ENCODE measurements at regions not wholly inside any gene's neighbourhood (a gene's known extent, or its start where the extent isn't known, plus 50 kb on each side); places are given as distances from the start of the nearest gene placed in this dataset.

DNA sequence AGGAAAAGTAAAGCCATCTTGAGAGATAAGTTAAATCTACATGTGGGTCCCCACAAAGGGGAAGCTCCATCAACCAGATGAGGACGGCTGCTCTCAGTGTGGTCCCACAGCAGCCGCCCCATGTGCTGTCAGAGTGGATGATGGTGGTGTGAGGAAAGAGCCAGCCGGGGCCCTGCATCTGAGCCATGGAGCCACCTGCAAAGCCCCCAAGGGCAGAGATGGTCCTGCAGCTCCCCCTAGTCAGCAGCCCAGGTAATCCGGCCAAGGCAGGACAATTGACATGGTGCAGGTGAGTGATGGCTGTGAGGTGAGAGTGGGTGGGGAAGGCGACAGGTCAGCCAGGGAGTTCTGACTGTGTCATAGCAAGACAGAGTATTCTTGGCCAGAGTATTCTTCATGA, 458.8 kb downstream of the ICE1 start:
- TF ChIP-seq FOXK1 (CRISPR knock-in tag; IDR thresholded peaks at IDR 0.05): no peak
- no peak for TF ChIP-seq ZNF263 (CRISPR knock-in tag; IDR thresholded peaks at IDR 0.05; ENCODE audit: low read depth)
- TF ChIP-seq SP1 (CRISPR knock-in tag; conservative IDR thresholded peaks at IDR 0.05): 0 out of 2 replicates have a peak, but pooled peaks have one; percentile 15
- TF ChIP-seq ZNF138 (CRISPR knock-in tag; conservative IDR thresholded peaks at IDR 0.05): no peak
- TF ChIP-seq, protein P1, sequence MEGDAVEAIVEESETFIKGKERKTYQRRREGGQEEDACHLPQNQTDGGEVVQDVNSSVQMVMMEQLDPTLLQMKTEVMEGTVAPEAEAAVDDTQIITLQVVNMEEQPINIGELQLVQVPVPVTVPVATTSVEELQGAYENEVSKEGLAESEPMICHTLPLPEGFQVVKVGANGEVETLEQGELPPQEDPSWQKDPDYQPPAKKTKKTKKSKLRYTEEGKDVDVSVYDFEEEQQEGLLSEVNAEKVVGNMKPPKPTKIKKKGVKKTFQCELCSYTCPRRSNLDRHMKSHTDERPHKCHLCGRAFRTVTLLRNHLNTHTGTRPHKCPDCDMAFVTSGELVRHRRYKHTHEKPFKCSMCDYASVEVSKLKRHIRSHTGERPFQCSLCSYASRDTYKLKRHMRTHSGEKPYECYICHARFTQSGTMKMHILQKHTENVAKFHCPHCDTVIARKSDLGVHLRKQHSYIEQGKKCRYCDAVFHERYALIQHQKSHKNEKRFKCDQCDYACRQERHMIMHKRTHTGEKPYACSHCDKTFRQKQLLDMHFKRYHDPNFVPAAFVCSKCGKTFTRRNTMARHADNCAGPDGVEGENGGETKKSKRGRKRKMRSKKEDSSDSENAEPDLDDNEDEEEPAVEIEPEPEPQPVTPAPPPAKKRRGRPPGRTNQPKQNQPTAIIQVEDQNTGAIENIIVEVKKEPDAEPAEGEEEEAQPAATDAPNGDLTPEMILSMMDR (IDR thresholded peaks at IDR 0.05): no peak
- no peak for TF ChIP-seq TCF7 (CRISPR knock-in tag; IDR thresholded peaks at IDR 0.05; ENCODE audit: low read depth)
- TF ChIP-seq FOXJ3 (CRISPR knock-in tag; IDR thresholded peaks at IDR 0.05; ENCODE audit: borderline replicate concordance): no peak
- TF ChIP-seq ESRRA (CRISPR knock-in tag; IDR thresholded peaks at IDR 0.05; ENCODE audit: borderline replicate concordance): no peak
- TF ChIP-seq, protein P2, sequence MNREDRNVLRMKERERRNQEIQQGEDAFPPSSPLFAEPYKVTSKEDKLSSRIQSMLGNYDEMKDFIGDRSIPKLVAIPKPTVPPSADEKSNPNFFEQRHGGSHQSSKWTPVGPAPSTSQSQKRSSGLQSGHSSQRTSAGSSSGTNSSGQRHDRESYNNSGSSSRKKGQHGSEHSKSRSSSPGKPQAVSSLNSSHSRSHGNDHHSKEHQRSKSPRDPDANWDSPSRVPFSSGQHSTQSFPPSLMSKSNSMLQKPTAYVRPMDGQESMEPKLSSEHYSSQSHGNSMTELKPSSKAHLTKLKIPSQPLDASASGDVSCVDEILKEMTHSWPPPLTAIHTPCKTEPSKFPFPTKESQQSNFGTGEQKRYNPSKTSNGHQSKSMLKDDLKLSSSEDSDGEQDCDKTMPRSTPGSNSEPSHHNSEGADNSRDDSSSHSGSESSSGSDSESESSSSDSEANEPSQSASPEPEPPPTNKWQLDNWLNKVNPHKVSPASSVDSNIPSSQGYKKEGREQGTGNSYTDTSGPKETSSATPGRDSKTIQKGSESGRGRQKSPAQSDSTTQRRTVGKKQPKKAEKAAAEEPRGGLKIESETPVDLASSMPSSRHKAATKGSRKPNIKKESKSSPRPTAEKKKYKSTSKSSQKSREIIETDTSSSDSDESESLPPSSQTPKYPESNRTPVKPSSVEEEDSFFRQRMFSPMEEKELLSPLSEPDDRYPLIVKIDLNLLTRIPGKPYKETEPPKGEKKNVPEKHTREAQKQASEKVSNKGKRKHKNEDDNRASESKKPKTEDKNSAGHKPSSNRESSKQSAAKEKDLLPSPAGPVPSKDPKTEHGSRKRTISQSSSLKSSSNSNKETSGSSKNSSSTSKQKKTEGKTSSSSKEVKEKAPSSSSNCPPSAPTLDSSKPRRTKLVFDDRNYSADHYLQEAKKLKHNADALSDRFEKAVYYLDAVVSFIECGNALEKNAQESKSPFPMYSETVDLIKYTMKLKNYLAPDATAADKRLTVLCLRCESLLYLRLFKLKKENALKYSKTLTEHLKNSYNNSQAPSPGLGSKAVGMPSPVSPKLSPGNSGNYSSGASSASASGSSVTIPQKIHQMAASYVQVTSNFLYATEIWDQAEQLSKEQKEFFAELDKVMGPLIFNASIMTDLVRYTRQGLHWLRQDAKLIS (CRISPR knock-in tag; IDR thresholded peaks at IDR 0.05; ENCODE audit: borderline replicate concordance): no peak
- TF ChIP-seq, protein P3, sequence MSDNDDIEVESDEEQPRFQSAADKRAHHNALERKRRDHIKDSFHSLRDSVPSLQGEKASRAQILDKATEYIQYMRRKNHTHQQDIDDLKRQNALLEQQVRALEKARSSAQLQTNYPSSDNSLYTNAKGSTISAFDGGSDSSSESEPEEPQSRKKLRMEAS (CRISPR knock-in tag; IDR thresholded peaks at IDR 0.05): peak; percentile 81
- no peak for TF ChIP-seq KAT7 (CRISPR knock-in tag; IDR thresholded peaks at IDR 0.05; ENCODE audit: borderline replicate concordance)
- no peak for TF ChIP-seq PRRX2 (CRISPR knock-in tag; IDR thresholded peaks at IDR 0.05)
- TF ChIP-seq, protein P4, sequence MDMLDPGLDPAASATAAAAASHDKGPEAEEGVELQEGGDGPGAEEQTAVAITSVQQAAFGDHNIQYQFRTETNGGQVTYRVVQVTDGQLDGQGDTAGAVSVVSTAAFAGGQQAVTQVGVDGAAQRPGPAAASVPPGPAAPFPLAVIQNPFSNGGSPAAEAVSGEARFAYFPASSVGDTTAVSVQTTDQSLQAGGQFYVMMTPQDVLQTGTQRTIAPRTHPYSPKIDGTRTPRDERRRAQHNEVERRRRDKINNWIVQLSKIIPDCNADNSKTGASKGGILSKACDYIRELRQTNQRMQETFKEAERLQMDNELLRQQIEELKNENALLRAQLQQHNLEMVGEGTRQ (CRISPR knock-in tag; IDR thresholded peaks at IDR 0.05): no peak
- TF ChIP-seq, protein P5, sequence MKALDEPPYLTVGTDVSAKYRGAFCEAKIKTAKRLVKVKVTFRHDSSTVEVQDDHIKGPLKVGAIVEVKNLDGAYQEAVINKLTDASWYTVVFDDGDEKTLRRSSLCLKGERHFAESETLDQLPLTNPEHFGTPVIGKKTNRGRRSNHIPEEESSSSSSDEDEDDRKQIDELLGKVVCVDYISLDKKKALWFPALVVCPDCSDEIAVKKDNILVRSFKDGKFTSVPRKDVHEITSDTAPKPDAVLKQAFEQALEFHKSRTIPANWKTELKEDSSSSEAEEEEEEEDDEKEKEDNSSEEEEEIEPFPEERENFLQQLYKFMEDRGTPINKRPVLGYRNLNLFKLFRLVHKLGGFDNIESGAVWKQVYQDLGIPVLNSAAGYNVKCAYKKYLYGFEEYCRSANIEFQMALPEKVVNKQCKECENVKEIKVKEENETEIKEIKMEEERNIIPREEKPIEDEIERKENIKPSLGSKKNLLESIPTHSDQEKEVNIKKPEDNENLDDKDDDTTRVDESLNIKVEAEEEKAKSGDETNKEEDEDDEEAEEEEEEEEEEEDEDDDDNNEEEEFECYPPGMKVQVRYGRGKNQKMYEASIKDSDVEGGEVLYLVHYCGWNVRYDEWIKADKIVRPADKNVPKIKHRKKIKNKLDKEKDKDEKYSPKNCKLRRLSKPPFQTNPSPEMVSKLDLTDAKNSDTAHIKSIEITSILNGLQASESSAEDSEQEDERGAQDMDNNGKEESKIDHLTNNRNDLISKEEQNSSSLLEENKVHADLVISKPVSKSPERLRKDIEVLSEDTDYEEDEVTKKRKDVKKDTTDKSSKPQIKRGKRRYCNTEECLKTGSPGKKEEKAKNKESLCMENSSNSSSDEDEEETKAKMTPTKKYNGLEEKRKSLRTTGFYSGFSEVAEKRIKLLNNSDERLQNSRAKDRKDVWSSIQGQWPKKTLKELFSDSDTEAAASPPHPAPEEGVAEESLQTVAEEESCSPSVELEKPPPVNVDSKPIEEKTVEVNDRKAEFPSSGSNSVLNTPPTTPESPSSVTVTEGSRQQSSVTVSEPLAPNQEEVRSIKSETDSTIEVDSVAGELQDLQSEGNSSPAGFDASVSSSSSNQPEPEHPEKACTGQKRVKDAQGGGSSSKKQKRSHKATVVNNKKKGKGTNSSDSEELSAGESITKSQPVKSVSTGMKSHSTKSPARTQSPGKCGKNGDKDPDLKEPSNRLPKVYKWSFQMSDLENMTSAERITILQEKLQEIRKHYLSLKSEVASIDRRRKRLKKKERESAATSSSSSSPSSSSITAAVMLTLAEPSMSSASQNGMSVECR (CRISPR knock-in tag; IDR thresholded peaks at IDR 0.05; ENCODE audit: borderline replicate concordance): no peak
